ENCODE measurements at regions not wholly inside any gene's neighbourhood (a gene's known extent, or its start where the extent isn't known, plus 50 kb on each side); places are given as distances from the start of the nearest gene placed in this dataset.
"Not testable (repeated sequence)": the region's sequence is repeated elsewhere in the genome, so short reads cannot be mapped to it uniquely, and the experiment has no call there.

DNA sequence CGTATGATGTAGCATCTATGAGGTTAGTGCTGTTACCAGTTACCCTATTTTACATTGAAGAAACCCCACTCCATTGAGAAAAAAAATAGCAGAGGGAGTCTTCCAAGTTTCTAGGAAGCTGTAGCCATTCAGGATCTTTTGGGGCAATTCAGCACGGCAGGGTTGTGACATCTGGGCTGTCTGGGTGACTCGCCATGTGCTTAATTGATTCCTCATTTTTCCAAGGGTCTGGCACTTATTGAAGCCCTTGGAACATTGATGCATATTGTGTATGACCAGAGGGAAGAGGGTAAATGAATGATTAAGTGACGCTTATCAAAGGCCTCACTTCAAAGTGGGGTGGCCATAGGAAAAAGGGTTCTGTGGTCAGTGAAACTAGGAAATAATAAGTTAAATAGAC, 248.7 kb downstream of the ARHGAP12 start:
- DNase-seq: no peak

DNA sequence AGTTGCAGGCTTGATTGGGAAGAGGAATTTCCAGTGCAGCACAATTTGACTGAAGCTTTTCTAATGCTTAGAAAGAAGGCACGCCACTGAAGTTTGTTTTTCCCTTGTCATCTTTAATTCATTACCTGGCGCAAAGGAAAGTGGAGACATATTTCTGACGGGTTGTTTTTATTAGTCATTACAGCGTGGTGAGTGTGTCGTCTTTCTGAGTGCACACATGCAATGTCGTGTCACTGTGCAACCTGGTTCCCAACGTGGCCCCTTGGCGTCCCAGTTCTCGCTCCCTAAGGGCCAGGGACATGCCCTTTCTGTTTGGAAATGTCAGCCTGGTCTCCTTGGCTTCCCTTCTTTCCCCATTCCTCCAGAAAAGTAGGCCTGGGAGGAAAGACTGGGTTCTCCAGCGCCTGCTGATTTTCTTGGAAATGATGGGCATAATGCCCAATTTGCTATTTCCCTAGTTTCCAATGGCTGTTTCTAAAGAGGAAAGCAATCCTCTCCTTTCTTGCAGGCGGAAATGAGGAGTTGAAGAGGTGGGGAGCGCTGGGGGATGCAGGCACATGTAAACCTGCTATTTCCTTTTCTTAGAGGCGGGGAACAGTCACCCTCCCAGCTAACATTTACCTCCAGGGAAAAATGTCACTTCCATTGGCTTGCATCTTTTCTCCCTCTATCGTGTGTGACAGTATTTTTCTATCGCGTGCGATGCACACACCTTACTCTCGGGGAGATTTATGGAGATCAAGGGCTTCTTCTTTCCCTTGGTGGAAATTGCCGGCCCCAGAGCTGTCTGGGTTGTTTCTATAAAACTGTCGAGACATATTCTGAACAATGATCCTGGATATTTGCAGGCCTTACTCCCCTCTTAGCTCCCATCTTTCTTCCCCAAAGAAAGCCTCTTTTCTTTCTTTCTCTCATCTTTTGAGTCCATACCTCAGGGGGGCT, 249.8 kb downstream of the ARHGAP12 start:
- no peak for DNase-seq

DNA sequence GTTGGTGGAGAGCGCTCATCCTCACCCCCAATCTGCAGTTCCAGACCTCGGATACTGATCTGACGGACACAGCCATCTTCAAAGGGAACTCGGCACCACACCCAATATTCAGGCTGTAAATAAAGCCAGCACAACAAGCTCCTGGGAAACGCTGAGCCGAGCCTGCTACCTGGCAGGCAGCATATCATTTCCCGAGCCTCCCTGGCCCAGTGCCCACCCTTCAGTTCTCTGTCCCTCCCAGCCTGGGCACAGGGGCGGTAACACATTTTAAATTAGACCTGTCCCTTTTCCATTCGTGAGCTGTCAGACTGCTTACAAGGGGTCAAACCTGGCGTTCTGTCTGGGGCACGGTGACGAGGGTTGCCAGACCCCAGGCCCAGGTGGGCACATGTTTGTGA, 250.5 kb downstream of the ARHGAP12 start:
- no peak for DNase-seq

DNA sequence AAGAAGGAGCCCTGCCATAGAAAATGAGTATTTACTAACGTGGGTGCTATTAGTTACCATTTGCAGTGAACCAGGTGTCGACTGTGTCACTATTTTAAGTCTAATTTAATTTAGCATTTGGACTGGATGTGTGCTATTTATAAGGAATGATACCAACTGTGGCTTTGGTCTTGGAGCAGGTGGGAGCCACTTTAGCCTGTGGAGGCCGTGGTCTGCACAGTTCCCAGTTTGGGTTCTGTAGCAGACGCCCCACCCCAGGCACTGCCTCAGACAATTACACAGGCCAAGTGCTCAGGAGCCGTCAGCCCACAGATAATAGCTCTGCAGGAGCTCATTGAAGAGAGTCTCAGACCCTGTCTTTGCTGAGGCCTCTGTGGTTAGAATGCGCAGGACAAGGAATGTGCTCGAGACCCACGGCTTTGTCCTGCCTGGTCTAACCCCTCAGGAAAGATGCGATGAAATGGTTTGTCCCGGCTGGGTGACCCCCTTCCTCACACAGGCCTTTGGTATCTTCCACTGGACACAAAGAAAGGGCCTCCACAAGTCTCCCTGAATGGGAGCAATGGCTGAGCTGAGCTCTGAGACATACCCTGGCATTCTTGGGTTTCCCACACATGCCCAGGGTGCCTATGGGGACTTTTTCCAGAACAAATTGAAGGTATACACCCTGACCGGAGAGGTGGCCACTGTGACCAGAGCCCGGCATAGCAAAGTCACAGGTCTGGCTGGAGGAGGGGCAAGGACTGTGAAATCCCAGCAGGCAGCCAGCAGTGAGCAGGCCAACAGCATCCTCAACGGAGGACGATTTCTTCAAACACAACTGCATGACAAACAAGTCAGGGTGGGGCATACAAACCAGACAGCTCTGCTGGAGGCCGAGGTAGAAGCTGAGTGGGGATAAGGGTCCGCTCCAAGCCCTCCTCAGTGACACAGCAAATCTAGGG, 251.2 kb downstream of the ARHGAP12 start:
- DNase-seq: no peak

DNA sequence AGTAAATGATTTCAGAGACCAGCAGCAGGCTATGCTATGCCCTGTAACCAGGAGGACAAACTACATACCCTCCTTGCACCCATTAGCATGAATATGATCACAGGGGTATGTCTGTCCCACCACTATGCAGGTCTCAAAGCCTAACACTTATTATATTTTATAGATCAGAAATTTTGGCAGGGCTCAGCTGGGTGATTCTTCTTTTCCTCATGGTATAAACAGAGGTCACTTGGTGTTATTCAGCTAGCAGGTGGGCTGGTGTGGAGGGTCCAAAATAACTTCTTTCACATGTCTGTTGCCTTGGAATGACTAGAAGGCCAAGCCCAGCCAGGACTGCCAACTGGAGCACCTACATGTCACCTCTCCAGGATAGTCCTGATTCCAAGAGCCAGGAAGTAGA, 252.9 kb downstream of the ARHGAP12 start:
- no peak for DNase-seq

DNA sequence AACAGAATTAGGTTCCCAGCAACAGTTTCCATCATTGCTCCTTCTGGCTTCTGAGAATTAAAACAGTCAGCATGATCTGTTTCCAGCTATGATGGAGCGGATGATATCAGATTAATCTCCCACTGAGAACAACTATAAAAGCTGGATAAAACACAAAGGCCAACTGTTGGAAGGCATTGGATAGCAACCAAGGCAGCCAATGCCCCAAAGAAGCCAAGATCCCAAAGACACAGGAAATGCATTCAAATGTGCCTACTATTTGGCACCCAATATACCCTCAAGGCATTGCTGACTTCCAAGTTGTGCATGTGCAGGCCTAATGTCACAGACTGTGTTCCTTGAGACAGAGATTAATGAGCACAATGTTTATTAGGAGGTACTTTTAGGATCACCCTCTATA, 259.3 kb downstream of the ARHGAP12 start:
- DNase-seq: no peak

DNA sequence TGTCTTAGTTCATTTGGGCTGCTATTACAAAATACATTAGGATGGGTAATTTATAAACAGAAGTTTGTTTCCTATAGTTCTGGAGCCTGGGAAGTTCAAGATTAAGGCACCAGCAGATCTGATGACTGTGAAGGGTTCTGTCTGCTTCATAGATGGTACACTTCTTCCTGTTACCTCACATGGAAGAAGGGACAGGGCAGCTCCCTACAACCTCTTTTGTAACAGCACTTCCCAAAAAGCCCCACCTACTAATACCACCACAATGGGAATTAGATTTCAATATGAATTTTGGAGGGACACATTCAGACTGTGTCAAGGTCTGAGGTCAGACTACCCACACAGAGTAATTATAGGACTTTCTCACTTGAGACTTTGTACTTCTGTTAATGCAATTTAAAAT, 260.3 kb downstream of the ARHGAP12 start:
- DNase-seq: no peak

DNA sequence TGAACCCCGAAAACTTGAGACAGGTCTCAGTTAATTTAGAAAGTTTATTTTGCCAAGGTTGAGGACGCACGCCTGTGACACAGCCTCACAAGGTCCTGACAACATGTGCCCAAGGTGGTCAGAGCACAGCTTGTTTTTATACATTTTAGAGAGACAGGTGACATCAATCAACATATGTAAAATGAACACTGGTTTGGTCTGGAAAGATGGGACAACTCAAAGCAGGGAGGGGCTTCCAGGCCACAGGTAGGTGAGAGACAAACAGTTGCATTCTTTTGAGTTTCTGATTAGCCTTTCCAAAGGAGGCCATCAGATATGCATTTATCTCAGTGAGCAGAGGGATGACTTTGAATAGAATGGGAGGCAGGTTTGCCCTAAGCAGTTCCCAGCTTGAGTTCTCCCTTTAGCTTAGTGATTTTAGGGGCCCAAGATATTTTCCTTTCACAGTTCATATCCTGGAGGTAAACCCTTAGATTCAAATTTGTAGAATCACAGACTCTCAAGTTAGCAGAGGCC, 262.8 kb downstream of the ARHGAP12 start:
- DNase-seq: not testable (repeated sequence)

DNA sequence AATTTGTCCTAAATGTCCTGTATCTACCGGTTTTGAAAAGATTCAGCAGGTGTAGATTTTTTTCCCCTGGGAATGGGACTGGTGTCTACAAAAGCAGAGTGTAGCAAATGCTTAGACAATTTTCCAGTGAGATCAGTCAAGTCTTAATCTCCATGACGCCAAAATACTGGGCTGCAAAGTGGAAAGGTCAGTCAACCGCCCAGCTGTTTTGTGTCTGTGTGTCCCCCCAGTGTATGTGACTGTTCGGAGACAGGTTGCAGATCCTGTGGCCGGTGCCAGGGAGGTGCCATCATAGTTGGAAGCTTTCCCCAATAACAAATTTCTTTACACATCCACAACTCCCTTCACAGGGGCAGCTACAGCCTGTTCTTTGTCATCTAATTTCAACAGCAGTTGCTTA, 263.8 kb downstream of the ARHGAP12 start:
- no peak for DNase-seq

DNA sequence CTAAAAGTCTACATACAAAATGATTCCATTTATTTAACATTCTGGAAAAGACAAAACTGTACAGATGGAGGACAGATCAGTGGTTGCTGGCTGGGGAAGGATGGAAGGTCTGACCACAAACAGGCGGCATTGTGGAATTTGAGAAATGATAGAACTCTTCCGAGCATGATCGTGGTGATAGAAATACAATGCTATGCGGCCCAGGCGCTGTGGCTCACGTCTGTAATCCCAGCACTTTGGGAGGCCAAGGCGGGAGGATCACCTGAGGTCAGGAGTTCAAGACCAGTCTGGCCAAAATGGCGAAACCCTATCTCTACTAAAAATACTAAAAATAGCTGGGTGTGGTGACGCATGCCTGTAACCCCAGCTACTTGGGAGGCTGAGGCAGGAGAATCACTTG, 264.6 kb downstream of the ARHGAP12 start:
- DNase-seq: not testable (repeated sequence)

DNA sequence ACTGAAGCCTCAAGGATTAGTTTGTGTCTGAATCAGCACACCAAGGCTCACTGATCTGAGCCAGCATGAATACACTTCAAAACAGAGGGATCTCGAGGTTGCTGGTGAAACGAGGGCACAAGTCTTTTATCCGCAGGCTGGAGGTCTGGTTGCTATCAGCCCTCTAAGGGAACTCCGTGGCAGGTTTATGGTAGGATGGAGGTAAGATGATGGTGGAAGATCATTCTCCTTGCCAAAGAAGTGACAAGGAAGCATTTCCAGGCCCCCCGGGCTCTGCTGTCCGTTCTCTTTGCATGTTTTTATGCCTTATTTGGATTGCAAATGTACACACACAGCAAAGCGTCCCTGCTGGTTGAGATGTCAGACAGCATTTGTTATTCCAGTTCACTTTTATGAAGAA, 268.3 kb downstream of the ARHGAP12 start:
- no peak for DNase-seq

DNA sequence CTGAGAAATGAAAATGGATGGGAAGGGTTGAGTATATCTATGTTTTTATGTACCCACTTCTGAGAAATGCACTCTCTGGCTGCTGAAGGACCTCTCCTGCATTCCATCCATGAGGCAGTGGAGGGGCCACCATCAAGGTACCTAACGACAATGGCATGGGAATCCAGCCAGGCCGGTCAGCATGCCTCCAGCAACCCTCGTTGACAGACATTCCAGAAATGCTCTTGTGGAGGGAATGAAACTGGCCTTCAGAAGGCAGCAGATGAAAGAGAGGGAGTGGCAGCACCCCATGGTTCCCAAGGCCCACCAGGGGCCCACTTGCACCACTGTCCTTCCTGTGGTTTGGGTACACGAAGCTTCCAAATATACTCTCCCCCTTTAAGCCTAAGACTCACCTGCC, 269.0 kb downstream of the ARHGAP12 start:
- DNase-seq: no peak

DNA sequence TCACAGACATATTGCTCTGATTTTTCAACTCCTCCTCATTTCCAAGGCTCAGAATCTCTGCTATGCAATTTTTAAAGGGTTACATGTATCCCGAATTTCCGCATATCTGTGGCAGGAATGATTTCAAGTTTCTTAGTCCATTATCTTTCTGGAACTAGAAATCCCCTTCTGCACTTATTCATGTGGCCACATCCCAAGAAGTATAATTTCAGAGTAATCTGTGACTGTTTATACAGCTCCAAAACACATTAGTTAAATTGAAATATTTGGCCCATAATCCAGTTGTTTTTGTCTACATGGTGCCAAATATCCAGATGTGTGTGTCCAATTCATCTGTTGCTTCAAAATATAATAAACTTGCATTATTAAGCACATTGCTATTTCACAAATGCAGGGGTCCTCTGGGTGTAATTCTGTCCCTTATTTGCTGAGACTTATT, 271.2 kb downstream of the ARHGAP12 start:
- DNase-seq: no peak

DNA sequence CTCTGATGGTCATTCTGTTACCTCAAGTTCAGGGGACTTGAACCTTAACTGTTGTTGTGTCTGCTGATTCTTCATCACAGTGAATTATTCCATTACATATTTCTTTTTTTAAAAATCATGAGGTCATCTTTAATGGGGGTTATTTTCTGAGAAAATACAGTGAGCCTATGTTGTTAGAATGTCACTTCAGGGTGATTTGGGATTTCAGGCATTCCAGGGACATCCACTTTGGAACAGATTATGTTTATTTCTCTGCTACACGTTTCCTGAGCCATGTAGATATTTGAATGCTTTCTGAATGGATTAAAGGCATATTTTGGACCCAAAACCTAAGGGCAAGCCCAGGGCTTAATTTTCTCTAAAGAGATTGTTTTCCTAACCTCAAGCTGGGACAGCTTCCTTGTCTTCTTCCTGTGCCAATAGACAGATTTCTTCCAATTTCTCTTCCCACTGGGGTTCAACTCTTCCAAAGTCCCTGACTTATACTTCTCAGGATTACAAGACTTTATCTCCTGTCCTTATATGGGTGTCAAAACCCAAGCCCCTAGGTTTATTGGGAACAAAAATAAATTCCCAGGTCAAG, 271.7 kb downstream of the ARHGAP12 start:
- DNase-seq: no peak

DNA sequence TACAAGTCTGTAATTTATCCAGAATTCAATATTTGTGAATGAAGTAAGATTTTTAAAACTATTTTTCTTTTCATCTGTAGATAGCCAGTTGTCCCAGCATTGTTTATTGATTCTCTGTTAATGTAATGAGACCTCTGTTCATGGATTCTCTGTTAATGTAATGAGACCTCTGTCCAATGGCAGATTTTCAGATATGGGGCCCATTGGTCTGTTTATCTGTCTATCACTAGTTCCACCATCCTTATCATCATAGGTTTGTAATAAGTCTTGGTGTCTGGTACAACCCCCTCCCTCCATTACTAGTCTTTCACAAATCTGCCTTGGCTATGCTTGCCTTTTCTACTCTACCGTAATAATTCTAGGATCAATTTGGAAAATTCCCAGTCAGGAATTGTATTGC, 276.6 kb downstream of the ARHGAP12 start:
- DNase-seq: no peak

DNA sequence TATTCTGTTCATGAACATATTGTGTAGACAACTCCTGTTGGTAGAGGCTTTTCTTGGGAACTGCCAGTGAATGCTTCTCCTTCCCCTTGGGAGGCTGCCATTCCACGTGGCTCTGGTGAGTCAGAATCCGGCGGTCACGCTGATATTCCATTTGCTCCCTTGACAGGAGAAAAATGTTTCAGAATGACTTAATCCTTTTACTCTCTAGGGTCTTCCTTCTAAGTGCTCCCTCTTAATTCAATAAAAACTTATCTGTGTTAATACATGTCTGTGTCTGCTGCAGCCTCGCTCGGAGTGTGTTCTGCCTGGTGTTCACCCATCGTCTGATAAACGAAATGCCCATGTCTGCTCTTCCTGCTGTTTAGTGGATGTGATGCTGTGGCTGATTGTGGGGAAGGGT, 278.6 kb downstream of the ARHGAP12 start:
- DNase-seq: no peak

DNA sequence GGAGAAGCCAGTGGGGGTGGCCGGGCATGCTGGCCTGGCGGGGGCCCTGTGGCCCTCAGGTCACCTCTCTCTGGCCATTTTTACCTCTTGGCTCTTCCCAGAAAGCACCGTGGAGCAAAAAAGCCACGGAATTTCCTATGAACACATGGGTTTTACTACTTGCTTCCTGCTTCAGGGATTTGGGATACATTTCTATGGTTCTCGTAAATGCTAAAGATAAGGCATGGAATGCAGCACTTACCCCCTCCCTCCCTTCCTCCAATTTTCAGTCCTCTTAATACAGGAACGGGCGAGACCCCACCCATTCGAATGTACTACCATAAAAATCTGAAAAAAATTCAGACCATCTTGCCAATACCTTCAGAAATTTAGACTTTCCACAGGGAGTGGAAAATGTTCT, 279.7 kb downstream of the ARHGAP12 start:
- no peak for DNase-seq

DNA sequence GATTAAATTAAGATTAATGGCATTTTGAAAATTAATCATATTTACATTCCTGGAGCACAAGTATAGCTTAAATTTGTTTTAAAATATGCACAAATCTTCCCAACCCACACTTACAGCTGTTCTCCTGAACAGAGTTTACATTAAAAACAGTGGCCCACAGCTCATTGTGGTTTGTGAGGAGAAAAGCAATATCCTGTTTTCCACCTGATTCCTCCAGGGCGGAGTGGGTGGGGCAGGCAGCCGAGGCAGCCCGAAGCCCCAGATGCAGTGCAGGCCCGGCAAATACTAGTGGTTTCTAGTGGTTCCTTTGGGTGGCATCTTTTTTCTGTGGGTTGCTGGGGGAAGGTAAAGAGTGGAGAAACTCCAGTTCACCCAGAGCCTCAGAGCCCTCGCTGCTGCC, 280.8 kb downstream of the ARHGAP12 start:
- DNase-seq: no peak

DNA sequence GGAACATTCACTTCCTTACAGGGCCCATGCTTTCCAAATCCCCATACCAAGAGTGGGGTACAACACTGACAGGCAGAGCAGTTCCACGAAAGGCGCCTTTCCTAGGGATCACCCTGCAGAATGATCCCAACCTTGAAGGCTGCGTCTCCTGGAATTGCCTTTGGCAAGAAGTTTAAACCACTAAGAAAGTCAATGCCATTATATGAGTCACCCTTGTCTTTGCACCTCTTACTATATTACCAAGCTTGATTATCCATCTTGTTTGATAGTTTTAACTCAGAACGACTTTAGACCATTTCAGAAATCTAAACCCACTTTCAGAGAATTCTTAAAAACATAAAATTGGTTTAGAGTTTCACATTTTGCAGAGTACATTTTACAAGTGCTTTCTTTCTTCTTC, 282.1 kb downstream of the ARHGAP12 start:
- no peak for DNase-seq

DNA sequence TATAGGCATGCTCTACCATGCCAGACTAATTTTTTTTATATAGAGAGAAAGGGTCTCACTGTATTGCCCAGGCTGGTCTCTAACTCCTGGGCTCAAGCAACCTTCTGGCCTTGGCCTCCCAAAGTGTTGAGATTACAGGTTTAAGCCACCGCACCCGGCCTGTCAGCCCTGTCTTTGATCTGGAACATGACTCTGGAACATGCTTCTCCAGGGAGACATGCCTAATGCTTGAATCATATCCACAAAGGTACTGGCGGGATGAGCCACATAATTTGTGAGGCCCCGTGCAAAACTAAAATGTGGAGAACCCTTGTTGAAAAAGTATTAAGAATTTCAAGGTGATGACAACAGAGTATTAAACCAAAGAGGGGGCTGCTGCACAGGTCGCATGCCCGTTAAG, 282.8 kb downstream of the ARHGAP12 start:
- DNase-seq: no peak

DNA sequence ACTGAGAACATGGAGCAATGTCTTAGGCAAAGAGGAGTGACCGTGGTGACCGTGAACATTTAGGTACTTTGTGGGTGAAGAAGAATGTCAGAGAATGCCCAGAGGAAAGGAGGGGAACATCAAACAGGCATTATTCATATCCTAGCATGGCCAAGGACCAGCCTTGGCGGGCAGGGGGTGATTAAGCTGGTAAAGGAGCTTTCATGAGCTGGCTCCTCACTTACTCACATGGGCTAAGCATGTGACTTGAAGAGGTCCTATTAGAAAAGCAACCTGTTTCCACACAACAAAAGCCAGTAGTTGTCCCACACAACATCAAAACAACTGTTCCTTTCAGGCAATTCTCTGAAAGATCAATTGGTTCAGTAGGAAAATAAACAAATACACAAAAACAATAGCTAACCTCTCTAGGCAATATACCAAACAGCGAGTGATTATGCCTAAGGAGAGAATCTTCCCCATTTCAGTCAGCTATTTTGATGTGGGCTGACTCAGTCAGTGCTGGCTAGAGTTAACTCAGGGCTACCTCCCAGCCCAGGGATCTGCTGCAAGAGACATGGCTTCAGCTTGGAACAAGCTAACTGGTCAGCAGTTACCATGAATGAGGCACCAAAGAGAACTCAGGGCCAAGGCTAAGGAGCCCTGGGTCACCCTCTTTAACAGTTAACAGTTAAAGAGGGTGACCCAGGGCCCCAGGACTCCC, 283.5 kb downstream of the ARHGAP12 start:
- no peak for DNase-seq

DNA sequence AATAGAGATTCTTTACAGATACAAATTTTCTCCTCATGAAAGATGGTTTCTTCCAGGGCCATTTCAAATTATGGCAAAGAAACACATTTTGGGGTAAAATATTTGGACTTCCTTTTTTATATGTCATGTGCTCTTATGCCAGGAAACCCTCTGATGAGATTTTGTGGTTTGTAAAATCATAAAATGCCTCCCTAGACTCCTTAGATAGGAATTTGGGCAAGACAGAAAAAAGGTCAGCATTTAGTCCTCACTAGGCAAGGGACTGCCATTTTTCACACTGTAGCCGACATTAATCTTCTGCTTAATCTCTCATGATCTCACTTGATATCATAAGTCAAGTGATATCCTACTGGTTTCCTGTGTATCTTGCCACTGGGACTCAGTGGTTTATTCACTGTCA, 286.4 kb downstream of the ARHGAP12 start:
- DNase-seq: no peak

Measured in 8988T (cell line).